H9 (cell line): ENCODE measurements at regions not wholly inside any gene's neighbourhood (a gene's known extent, or its start where the extent isn't known, plus 50 kb on each side); places are given as distances from the start of the nearest gene placed in this dataset.

Experiments
- DNase-seq: peaks from one replicate; pipeline ENCODE4 v3.0.0-alpha.2; 2017
- H2AFZ ChIP-seq: one replicate; pipeline ENCODE4 v1.6.1; 2013; ENCODE audit warnings: mild to moderate bottlenecking, low read length, control low read depth, moderate library complexity
- H2AK5ac ChIP-seq: 2 replicates; pipeline ENCODE4 v1.6.1; 2013; ENCODE audit warnings: low read length, control low read depth, mixed read lengths; ENCODE audit not compliant: insufficient read length
- H2BK120ac ChIP-seq: one replicate; pipeline ENCODE4 v1.6.1; 2013; ENCODE audit warnings: low read depth, mild to moderate bottlenecking, low read length, control low read depth, inconsistent platforms; ENCODE audit not compliant: poor library complexity, severe bottlenecking
- H2BK12ac ChIP-seq: 2 replicates; pipeline ENCODE4 v1.6.1; 2013; ENCODE audit warnings: low read length, control low read depth, mixed read lengths, low read depth; ENCODE audit not compliant: insufficient read length
- H2BK15ac ChIP-seq: 2 replicates; pipeline ENCODE4 v1.6.1; 2013; ENCODE audit warnings: low read depth, low read length, control low read depth
- H2BK20ac ChIP-seq: one replicate; pipeline ENCODE4 v1.6.1; 2013; ENCODE audit warnings: low read depth, mild to moderate bottlenecking, low read length, control low read depth, inconsistent platforms; ENCODE audit not compliant: poor library complexity, severe bottlenecking
- H2BK5ac ChIP-seq: 2 replicates; pipeline ENCODE4 v1.6.1; 2013; ENCODE audit warnings: low read length, control low read depth, mixed read lengths; ENCODE audit not compliant: insufficient read length
- H3K14ac ChIP-seq: 2 replicates; pipeline ENCODE4 v1.6.1; 2013; ENCODE audit warnings: low read length, control low read depth; ENCODE audit not compliant: insufficient read depth
- H3K18ac ChIP-seq: 2 replicates; pipeline ENCODE4 v1.6.1; 2013; ENCODE audit warnings: low read depth, mild to moderate bottlenecking, mixed read lengths, low read length, control low read depth; ENCODE audit not compliant: insufficient read length
- H3K23ac ChIP-seq: 2 replicates; pipeline ENCODE4 v1.6.1; 2013; ENCODE audit warnings: low read length, control low read depth, mixed read lengths, low read depth; ENCODE audit not compliant: insufficient read length
- H3K23me2 ChIP-seq: 2 replicates; pipeline ENCODE4 v1.6.1; 2013; ENCODE audit warnings: low read depth, mild to moderate bottlenecking, mixed read lengths, low read length, control low read depth; ENCODE audit not compliant: insufficient read length, poor library complexity, severe bottlenecking
- H3K27ac ChIP-seq: 2 replicates; pipeline ENCODE4 v1.5.1; 2013; ENCODE audit warnings: low read length, control low read depth, mixed read lengths, low read depth; ENCODE audit not compliant: insufficient read length
- H3K27me3 ChIP-seq: 2 replicates; pipeline ENCODE4 v1.6.1; 2013; ENCODE audit warnings: low read length, control low read depth, inconsistent platforms; ENCODE audit not compliant: insufficient read depth
- H3K4ac ChIP-seq: 2 replicates; pipeline ENCODE4 v1.6.1; 2013; ENCODE audit warnings: low read depth, mild to moderate bottlenecking, control low read depth, inconsistent platforms, low read length, moderate library complexity
- H3K4me1 ChIP-seq: 2 replicates; pipeline ENCODE4 v1.6.1; 2013; ENCODE audit warnings: low read length, control low read depth, inconsistent platforms; ENCODE audit not compliant: insufficient read depth
- H3K4me2 ChIP-seq: 2 replicates; pipeline ENCODE4 v1.6.1; 2013; ENCODE audit warnings: low read length, control low read depth, mixed read lengths; ENCODE audit not compliant: insufficient read length, insufficient read depth
- H3K56ac ChIP-seq: 2 replicates; pipeline ENCODE4 v1.6.1; 2013; ENCODE audit warnings: low read depth, mild to moderate bottlenecking, mixed read lengths, low read length, control low read depth; ENCODE audit not compliant: insufficient read length
- H3K79me1 ChIP-seq: 2 replicates; pipeline ENCODE4 v1.6.1; 2013; ENCODE audit warnings: low read depth, mild to moderate bottlenecking, moderate library complexity, low read length, control low read depth, inconsistent platforms; ENCODE audit not compliant: insufficient read depth, poor library complexity, severe bottlenecking
- H3K79me2 ChIP-seq: 2 replicates; pipeline ENCODE4 v1.6.1; 2013; ENCODE audit warnings: low read length, control low read depth, inconsistent platforms; ENCODE audit not compliant: insufficient read depth
- H3K9ac ChIP-seq: 2 replicates; pipeline ENCODE4 v1.6.1; 2013; ENCODE audit warnings: low read length, control low read depth, mixed read lengths; ENCODE audit not compliant: insufficient read length; ENCODE audit errors: extremely low read depth
- H3K9me3 ChIP-seq: one replicate; pipeline ENCODE4 v1.6.1; 2013; ENCODE audit warnings: low read depth, low read length, inconsistent platforms; ENCODE audit not compliant: control insufficient read depth
- H3T11ph ChIP-seq: one replicate; pipeline ENCODE4 v1.6.1; 2013; ENCODE audit warnings: mild to moderate bottlenecking, low read length, control low read depth, inconsistent platforms
- H4K20me1 ChIP-seq: one replicate; pipeline ENCODE4 v1.6.1; 2013; ENCODE audit not compliant: control insufficient read depth, insufficient read length, insufficient read depth
- H4K5ac ChIP-seq: 2 replicates; pipeline ENCODE4 v1.6.1; 2013; ENCODE audit warnings: low read depth, mild to moderate bottlenecking, mixed read lengths, low read length, control low read depth; ENCODE audit not compliant: insufficient read length
- H4K8ac ChIP-seq: replicated peaks from 2 replicates; pipeline ENCODE4 v1.6.1; 2013; ENCODE audit warnings: low read length, control low read depth, mixed read lengths, low read depth; ENCODE audit not compliant: insufficient read length
- H4K91ac ChIP-seq: 2 replicates; pipeline ENCODE4 v1.6.1; 2013; ENCODE audit warnings: low read depth, mild to moderate bottlenecking, moderate library complexity, mixed read lengths, low read length, control low read depth; ENCODE audit not compliant: insufficient read length
- H3K27ac Mint-ChIP-seq, 3 experiments: 2 replicates in 2 of 3; 3 replicates in 1 of 3; pipeline ENCODE4 v1.8.0; 2020 to 2021; ENCODE audit warnings: mixed read lengths in 3 of 3, mild to moderate bottlenecking in 1 of 3, moderate library complexity in 1 of 3
- H3K27me3 Mint-ChIP-seq: 2 replicates; pipeline ENCODE4 v1.8.0; 2021; ENCODE audit warnings: low read depth, mild to moderate bottlenecking, moderate library complexity, mixed read lengths
- H3K36me3 Mint-ChIP-seq, 3 experiments: 2 replicates in 2 of 3; 3 replicates in 1 of 3; pipeline ENCODE4 v1.8.0; 2020 to 2021; ENCODE audit warnings: low read depth in 3 of 3, mixed read lengths in 3 of 3; ENCODE audit not compliant: insufficient read depth in 1 of 3
- H3K4me1 Mint-ChIP-seq, 2 experiments: 2 replicates each; pipeline ENCODE4 v1.8.0; 2020; ENCODE audit warnings: mixed read lengths in 2 of 2
- H3K4me3 Mint-ChIP-seq, 2 experiments: 2 replicates in 1 of 2; 3 replicates in 1 of 2; pipeline ENCODE4 v1.8.0; 2020 to 2021; ENCODE audit warnings: mild to moderate bottlenecking in 2 of 2, mixed read lengths in 2 of 2, moderate library complexity in 1 of 2
- H3K9me3 Mint-ChIP-seq, 2 experiments: 2 replicates in 1 of 2; 3 replicates in 1 of 2; pipeline ENCODE4 v1.8.0; 2020; ENCODE audit warnings: mild to moderate bottlenecking in 2 of 2, mixed read lengths in 2 of 2, moderate library complexity in 1 of 2
- WGBS: extraction: QIAGEN DNeasy Blood & Tissue Kit; methylation state at CpG from one replicate; pipeline ENCODE4 v1.1.7; 2013; ENCODE audit warnings: missing lambda C conversion rate, low lambda C conversion rate, mixed read lengths; ENCODE audit not compliant: insufficient read length; ENCODE audit errors: extremely low coverage; 5-methylcytosine and 5-hydroxymethylcytosine counted together
- TF ChIP-seq, protein P1 (sequence below): fragments of 200-600 bp; sonication (generic); conservative IDR thresholded peaks from 3 replicates; pipeline ENCODE4 v1.8.0; 2021; ENCODE audit warnings: antibody characterized with exemption, mild to moderate bottlenecking

DNA sequence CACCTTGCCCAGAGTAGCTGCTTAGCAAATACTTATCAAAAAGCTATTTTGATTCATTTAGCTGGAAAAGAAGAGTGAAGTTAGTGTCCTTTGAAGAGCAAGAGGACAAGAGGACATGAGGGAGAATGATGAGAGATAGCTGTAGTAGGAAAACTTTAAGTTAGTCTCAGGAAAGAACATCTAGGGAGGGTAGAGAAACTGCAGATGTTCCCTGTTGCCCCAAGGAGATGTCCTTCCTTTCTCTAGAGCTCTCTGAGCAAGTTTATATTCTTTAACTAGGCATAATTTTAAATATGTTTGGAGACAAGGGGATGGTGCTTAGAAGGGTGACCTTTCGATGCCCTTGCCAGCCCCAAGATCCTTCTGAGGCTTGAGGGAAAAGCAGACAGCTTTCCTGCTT lies 529.1 kb upstream of the TBX3 start:
- Histone ChIP-seq H3K9ac (no peak overlapping the region), H3K23ac (no peak overlapping the region), H3K4ac (no peak overlapping the region), H2AK5ac (no peak overlapping the region), H3K79me2 (no peaks in the 10 kb centered on the region), H3K56ac (no peak overlapping the region), H3K18ac (no peak overlapping the region), H2BK12ac (no peak overlapping the region), H4K91ac (no peak overlapping the region), H3K27ac (no peak overlapping the region), H3K14ac (no peak overlapping the region), H3K9me3 (no peaks in the 10 kb centered on the region), H2BK20ac (no peak overlapping the region), H3K27me3 (no peaks in the 10 kb centered on the region), H3K23me2 (no peaks in the 10 kb centered on the region), H2BK120ac (no peak overlapping the region), H3K4me1 (no peaks in the 10 kb centered on the region; the same call in 1 of the 2 replicates), H3K79me1 (no peaks in the 10 kb centered on the region), H2AFZ (no peak overlapping the region), H3K4me2 (no peak overlapping the region), H2BK15ac (no peak overlapping the region), H4K8ac (no peak overlapping the region), H4K5ac (no peak overlapping the region), H2BK5ac (no peak overlapping the region), H4K20me1 (no peaks in the 10 kb centered on the region), H3T11ph (no peak overlapping the region)
- no peak for DNase-seq
- no peak overlapping the region for H3K27ac Mint-ChIP-seq
- no CpG with 5 or more reads among the region's 1 CpG for WGBS
- no peaks in the 10 kb centered on the region; the same call in none of the 2 replicates for H3K27me3 Mint-ChIP-seq
- no peak overlapping the region for H3K4me3 Mint-ChIP-seq
- no peaks in the 10 kb centered on the region; a peak in 3 of 5 replicates for H3K9me3 Mint-ChIP-seq
- TF ChIP-seq, protein P1, sequence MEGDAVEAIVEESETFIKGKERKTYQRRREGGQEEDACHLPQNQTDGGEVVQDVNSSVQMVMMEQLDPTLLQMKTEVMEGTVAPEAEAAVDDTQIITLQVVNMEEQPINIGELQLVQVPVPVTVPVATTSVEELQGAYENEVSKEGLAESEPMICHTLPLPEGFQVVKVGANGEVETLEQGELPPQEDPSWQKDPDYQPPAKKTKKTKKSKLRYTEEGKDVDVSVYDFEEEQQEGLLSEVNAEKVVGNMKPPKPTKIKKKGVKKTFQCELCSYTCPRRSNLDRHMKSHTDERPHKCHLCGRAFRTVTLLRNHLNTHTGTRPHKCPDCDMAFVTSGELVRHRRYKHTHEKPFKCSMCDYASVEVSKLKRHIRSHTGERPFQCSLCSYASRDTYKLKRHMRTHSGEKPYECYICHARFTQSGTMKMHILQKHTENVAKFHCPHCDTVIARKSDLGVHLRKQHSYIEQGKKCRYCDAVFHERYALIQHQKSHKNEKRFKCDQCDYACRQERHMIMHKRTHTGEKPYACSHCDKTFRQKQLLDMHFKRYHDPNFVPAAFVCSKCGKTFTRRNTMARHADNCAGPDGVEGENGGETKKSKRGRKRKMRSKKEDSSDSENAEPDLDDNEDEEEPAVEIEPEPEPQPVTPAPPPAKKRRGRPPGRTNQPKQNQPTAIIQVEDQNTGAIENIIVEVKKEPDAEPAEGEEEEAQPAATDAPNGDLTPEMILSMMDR = no peak
- H3K36me3 Mint-ChIP-seq = no peaks in the 10 kb centered on the region; a peak in 1 of 7 replicates
- H3K4me1 Mint-ChIP-seq = peaks cover 14 to 25% of the 10 kb centered on the region in 2 experiments
